NCI-H2196 (cell line): ENCODE measurements at regions not wholly inside any gene's neighbourhood (a gene's known extent, or its start where the extent isn't known, plus 50 kb on each side); places are given as distances from the start of the nearest gene placed in this dataset.

ENCODE experiments used
- DNase-seq: peaks from one replicate; lab custom pipeline; 2025; ENCODE audit not compliant: unreplicated experiment; lab: John Stamatoyannopoulos, UW

- no peak for DNase-seq
Measured at GRCh38 chr14:44788612-44789011, 173.1 kb downstream of the KLHL28 start.

- no peak for DNase-seq
Measured at GRCh38 chr14:44785096-44785495, 176.7 kb downstream of the KLHL28 start.

GRCh38 chr14:44783901-44784300, 177.8 kb downstream of the KLHL28 start:
- no peak for DNase-seq

GRCh38 chr14:44782775-44783238, 178.9 kb downstream of the KLHL28 start:
- DNase-seq = no peak

GRCh38 chr14:44780989-44781388, 180.8 kb downstream of the KLHL28 start:
- DNase-seq = no peak

GRCh38 chr14:44778604-44779003, 183.1 kb downstream of the KLHL28 start:
- no peak for DNase-seq

- no peak for DNase-seq
Measured at GRCh38 chr14:44777584-44777983, 184.2 kb downstream of the KLHL28 start.

- DNase-seq = no peak
Measured at GRCh38 chr14:44775248-44775647, 186.5 kb downstream of the KLHL28 start.

- DNase-seq = no peak
Measured at GRCh38 chr14:44774396-44774795, 187.4 kb downstream of the KLHL28 start.

GRCh38 chr14:44771496-44771895, 190.3 kb downstream of the KLHL28 start:
- no peak for DNase-seq

- DNase-seq = no peak
Measured at GRCh38 chr14:44770201-44770600, 191.5 kb downstream of the KLHL28 start.

GRCh38 chr14:44768935-44769334, 192.8 kb downstream of the KLHL28 start:
- DNase-seq = no peak

- no peak for DNase-seq
Measured at GRCh38 chr14:44767646-44768173, 194.0 kb downstream of the KLHL28 start.

- DNase-seq = no peak
Measured at GRCh38 chr14:44766285-44766684, 195.5 kb downstream of the KLHL28 start.

GRCh38 chr14:44763356-44763755, 198.4 kb downstream of the KLHL28 start:
- no peak for DNase-seq

- no peak for DNase-seq
Measured at GRCh38 chr14:44759277-44759676, 202.5 kb downstream of the KLHL28 start.

GRCh38 chr14:44756554-44756953, 205.2 kb downstream of the KLHL28 start:
- no peak for DNase-seq

- DNase-seq = no peak
Measured at GRCh38 chr14:44745371-44745770, 216.4 kb downstream of the KLHL28 start.

- no peak for DNase-seq
Measured at GRCh38 chr14:44742202-44742601, 219.5 kb downstream of the KLHL28 start.

GRCh38 chr14:44741431-44741830, 220.3 kb downstream of the KLHL28 start:
- DNase-seq = no peak

GRCh38 chr14:44736326-44736725, 225.4 kb downstream of the KLHL28 start:
- no peak for DNase-seq

GRCh38 chr14:44732144-44732543, 225.1 kb upstream of the FSCB start:
- DNase-seq = no peak

- no peak for DNase-seq
Measured at GRCh38 chr14:44730860-44731259, 223.8 kb upstream of the FSCB start.
